ENCODE measurements at regions not wholly inside any gene's neighbourhood (a gene's known extent, or its start where the extent isn't known, plus 50 kb on each side); places are given as distances from the start of the nearest gene placed in this dataset.

GRCh38 chr2:57402755-57403154 is 643.9 kb upstream of the VRK2 start:
- no peak overlapping the region for H2BK20ac ChIP-seq (ENCODE audit: low read depth, low read length, poor library complexity, severe bottlenecking)
- H2BK12ac ChIP-seq (ENCODE audit: insufficient read length, low read depth, low read length): no peak overlapping the region
- H2BK5ac ChIP-seq (ENCODE audit: insufficient read length, low read length): no peak overlapping the region
- no peak for DNase-seq
- no peaks in the 10 kb centered on the region for H3K23me2 ChIP-seq (ENCODE audit: insufficient read length, low read depth, low read length, poor library complexity, severe bottlenecking)
- no peak overlapping the region for H3K4me2 ChIP-seq (ENCODE audit: insufficient read depth, insufficient read length, low read length)
- H3K79me1 ChIP-seq (ENCODE audit: insufficient read depth, low read depth, low read length, poor library complexity, severe bottlenecking): no peaks in the 10 kb centered on the region
- H4K91ac ChIP-seq (ENCODE audit: insufficient read length, low read depth, low read length): no peak overlapping the region
- Mint-ChIP-seq H3K36me3 (ENCODE audit: insufficient read depth in 1 of 3, low read depth in 3 of 3) (no peaks in the 10 kb centered on the region), H3K27me3 (ENCODE audit: low read depth) (peaks cover 2% of the 10 kb centered on the region; the same call in 1 of the 2 replicates), H3K27ac (no peak overlapping the region), H3K4me3 (no peak overlapping the region), H3K4me1 (peaks cover 6 to 7% of the 10 kb centered on the region in 2 experiments), H3K9me3 (no peaks in the 10 kb centered on the region; a peak in 1 of 5 replicates)
- TF ChIP-seq, protein P1, sequence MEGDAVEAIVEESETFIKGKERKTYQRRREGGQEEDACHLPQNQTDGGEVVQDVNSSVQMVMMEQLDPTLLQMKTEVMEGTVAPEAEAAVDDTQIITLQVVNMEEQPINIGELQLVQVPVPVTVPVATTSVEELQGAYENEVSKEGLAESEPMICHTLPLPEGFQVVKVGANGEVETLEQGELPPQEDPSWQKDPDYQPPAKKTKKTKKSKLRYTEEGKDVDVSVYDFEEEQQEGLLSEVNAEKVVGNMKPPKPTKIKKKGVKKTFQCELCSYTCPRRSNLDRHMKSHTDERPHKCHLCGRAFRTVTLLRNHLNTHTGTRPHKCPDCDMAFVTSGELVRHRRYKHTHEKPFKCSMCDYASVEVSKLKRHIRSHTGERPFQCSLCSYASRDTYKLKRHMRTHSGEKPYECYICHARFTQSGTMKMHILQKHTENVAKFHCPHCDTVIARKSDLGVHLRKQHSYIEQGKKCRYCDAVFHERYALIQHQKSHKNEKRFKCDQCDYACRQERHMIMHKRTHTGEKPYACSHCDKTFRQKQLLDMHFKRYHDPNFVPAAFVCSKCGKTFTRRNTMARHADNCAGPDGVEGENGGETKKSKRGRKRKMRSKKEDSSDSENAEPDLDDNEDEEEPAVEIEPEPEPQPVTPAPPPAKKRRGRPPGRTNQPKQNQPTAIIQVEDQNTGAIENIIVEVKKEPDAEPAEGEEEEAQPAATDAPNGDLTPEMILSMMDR (conservative IDR thresholded peaks at IDR 0.05): no peak
- H4K5ac ChIP-seq (ENCODE audit: insufficient read length, low read depth, low read length): no peak overlapping the region
- H3T11ph ChIP-seq (ENCODE audit: low read length): no peak overlapping the region
- H3K27me3 ChIP-seq (ENCODE audit: insufficient read depth, low read length): no peaks in the 10 kb centered on the region
- no peaks in the 10 kb centered on the region for H3K9me3 ChIP-seq (ENCODE audit: control insufficient read depth, low read depth, low read length)
- H4K8ac ChIP-seq (replicated peaks; ENCODE audit: insufficient read length, low read depth, low read length): no peak overlapping the region
- no peak overlapping the region for H3K56ac ChIP-seq (ENCODE audit: insufficient read length, low read depth, low read length)
- no peak overlapping the region for H2BK15ac ChIP-seq (ENCODE audit: low read depth, low read length)
- no peak overlapping the region for H2BK120ac ChIP-seq (ENCODE audit: low read depth, low read length, poor library complexity, severe bottlenecking)
- H3K79me2 ChIP-seq (ENCODE audit: insufficient read depth, low read length): no peaks in the 10 kb centered on the region
- no peak overlapping the region for H2AK5ac ChIP-seq (ENCODE audit: insufficient read length, low read length)
- no peak overlapping the region for H3K9ac ChIP-seq (ENCODE audit: extremely low read depth, insufficient read length, low read length)
- H3K4ac ChIP-seq (ENCODE audit: low read depth, low read length): no peak overlapping the region
- no peak overlapping the region for H2AFZ ChIP-seq (ENCODE audit: low read length)
- no CpG with 5 or more reads among the region's 1 CpG for WGBS (ENCODE audit: extremely low coverage, insufficient read length, low lambda C conversion rate)
- no peak overlapping the region for H3K23ac ChIP-seq (ENCODE audit: insufficient read length, low read depth, low read length)
- no peak overlapping the region for H3K18ac ChIP-seq (ENCODE audit: insufficient read length, low read depth, low read length)
- no peak overlapping the region for H3K27ac ChIP-seq (ENCODE audit: insufficient read length, low read depth, low read length)
- H3K4me1 ChIP-seq (ENCODE audit: insufficient read depth, low read length): no peaks in the 10 kb centered on the region; the same call in 1 of the 2 replicates
- H4K20me1 ChIP-seq (ENCODE audit: control insufficient read depth, insufficient read depth, insufficient read length): no peaks in the 10 kb centered on the region
- no peak overlapping the region for H3K14ac ChIP-seq (ENCODE audit: insufficient read depth, low read length)

Data from H9 (cell line).